Small intestine (tissue), 7 donors: ENCODE measurements at regions not wholly inside any gene's neighbourhood (a gene's known extent, or its start where the extent isn't known, plus 50 kb on each side); places are given as distances from the start of the nearest gene placed in this dataset.
A peak's percentile ranks its signal among the peaks of the same experiment; 100 is the strongest.

Source experiments
- DNase-seq, 2 donors: peaks; one replicate each; pipeline versions ENCODE4 v3.0.0 to v3.0.0-alpha.2; 2013
- FAIRE-seq: peaks from 2 replicates; lab custom pipeline; 2012; peaks lifted over from hg19 to GRCh38; lab: Jason Lieb, UNC
- H3K27ac ChIP-seq, 3 donors: one replicate each; pipeline ENCODE4 v1.5.1; 2013; ENCODE audit warnings: low read length in 2 of 3, mild to moderate bottlenecking in 2 of 3, control low read depth in 1 of 3, inconsistent platforms in 1 of 3, low read depth in 1 of 3, moderate library complexity in 1 of 3
- H3K27me3 ChIP-seq, 3 donors: one replicate each; pipeline ENCODE4 v1.6.1; 2013; ENCODE audit warnings: low read length in 3 of 3, inconsistent platforms in 1 of 3; ENCODE audit not compliant: control insufficient read depth in 3 of 3, insufficient read depth in 3 of 3
- H3K36me3 ChIP-seq, 3 donors: one replicate each; pipeline ENCODE4 v1.6.1; 2013; ENCODE audit warnings: low read length in 3 of 3, inconsistent platforms in 1 of 3, low read depth in 1 of 3, mild to moderate bottlenecking in 1 of 3, moderate library complexity in 1 of 3; ENCODE audit not compliant: control insufficient read depth in 3 of 3, insufficient read depth in 2 of 3
- H3K4me1 ChIP-seq, 3 donors: one replicate each; pipeline ENCODE4 v1.6.1; 2013; ENCODE audit warnings: low read length in 2 of 3, inconsistent platforms in 1 of 3, low read depth in 1 of 3, mild to moderate bottlenecking in 1 of 3, moderate library complexity in 1 of 3; ENCODE audit not compliant: control insufficient read depth in 3 of 3, insufficient read depth in 2 of 3
- H3K4me3 ChIP-seq, 3 donors: one replicate each; pipeline ENCODE4 v1.5.1; 2013; ENCODE audit warnings: low read length in 3 of 3, control low read depth in 1 of 3, inconsistent platforms in 1 of 3, low read depth in 1 of 3, mild to moderate bottlenecking in 1 of 3, moderate library complexity in 1 of 3
- H3K9me3 ChIP-seq, 2 donors: one replicate each; pipeline ENCODE4 v1.6.1; 2013; ENCODE audit warnings: low read depth in 1 of 2, low read length in 1 of 2; ENCODE audit not compliant: control insufficient read depth in 2 of 2, insufficient read depth in 1 of 2
- WGBS, 3 donors: extraction: QIAGEN DNeasy Blood & Tissue Kit; methylation state at CpG; one replicate each; pipeline ENCODE4 v1.1.7; 2013; 5-methylcytosine and 5-hydroxymethylcytosine counted together
- donor health status: healthy with polysubstance abuse.
- donor health status: control.
- donor health status: control.
- donor health status: Bipolar disorder and iron deficiency.
- donor health status: healthy.

GRCh38 chr6:104365451-104366234 lies 494.1 kb downstream of the HACE1 start:
- Histone ChIP-seq H3K4me1 (no peaks in the 10 kb centered on the region), H3K27ac (no peak overlapping the region), H3K36me3 (no peaks in the 10 kb centered on the region), H3K9me3 (no peaks in the 10 kb centered on the region), H3K27me3 (no peaks in the 10 kb centered on the region), H3K4me3 (no peak overlapping the region)
- FAIRE-seq (no peak), DNase-seq (no peak)
- 81 to 85% (median 82%) methylated on average over 5 of the region's 5 CpGs for WGBS, 3 donors

GRCh38 chr6:104357928-104358327 lies 501.8 kb downstream of the HACE1 start:
- H3K36me3 ChIP-seq, result no peaks in the 10 kb centered on the region
- peak in 1 of 2 donors; percentile 2 for DNase-seq
- H3K27ac ChIP-seq, result no peak overlapping the region
- no peaks in the 10 kb centered on the region for H3K4me1 ChIP-seq
- no peak for FAIRE-seq
- WGBS, 3 donors, result 77 to 88% (median 79%) methylated on average over 3 of the region's 3 CpGs
- H3K9me3 ChIP-seq, result peaks cover 0 to 10% of the 10 kb centered on the region in 2 donors
- no peaks in the 10 kb centered on the region for H3K27me3 ChIP-seq
- no peak overlapping the region for H3K4me3 ChIP-seq

- H3K27ac ChIP-seq, result no peak overlapping the region
- 75 to 86% (median 83%) methylated on average over 5 of the region's 5 CpGs for WGBS, 3 donors
- no peaks in the 10 kb centered on the region for H3K36me3 ChIP-seq
- no peak for DNase-seq
- H3K4me1 ChIP-seq, result no peaks in the 10 kb centered on the region
- H3K4me3 ChIP-seq, result no peak overlapping the region
- no peak for FAIRE-seq
- no peaks in the 10 kb centered on the region for H3K27me3 ChIP-seq
- peaks cover 0 to 10% of the 10 kb centered on the region in 2 donors for H3K9me3 ChIP-seq
These were observed 503.5 kb downstream of the HACE1 start for GRCh38 chr6:104356197-104356596.

- no peak for DNase-seq
- no peak overlapping the region for H3K4me3 ChIP-seq
- H3K27ac ChIP-seq, result no peak overlapping the region
- H3K9me3 ChIP-seq, result peaks cover 0 to 9% of the 10 kb centered on the region in 2 donors
- no peaks in the 10 kb centered on the region for H3K4me1 ChIP-seq
- no peaks in the 10 kb centered on the region for H3K36me3 ChIP-seq
- 64 to 79% (median 68%) methylated on average over 4 of the region's 4 CpGs for WGBS, 3 donors
- no peak for FAIRE-seq
- H3K27me3 ChIP-seq, result no peaks in the 10 kb centered on the region
These were observed 510.5 kb downstream of the HACE1 start for GRCh38 chr6:104349191-104349590.

GRCh38 chr6:104344223-104344622 lies 515.5 kb downstream of the HACE1 start:
- WGBS, 3 donors, result 87 to 95% (median 91%) methylated on average over 2 of the region's 2 CpGs
- no peak for DNase-seq
- Histone ChIP-seq H3K4me3 (no peak overlapping the region), H3K36me3 (no peaks in the 10 kb centered on the region), H3K27me3 (no peaks in the 10 kb centered on the region), H3K27ac (no peak overlapping the region), H3K9me3 (peaks cover 0 to 15% of the 10 kb centered on the region in 2 donors), H3K4me1 (no peaks in the 10 kb centered on the region)
- no peak for FAIRE-seq

GRCh38 chr6:104332364-104332763 lies 527.4 kb downstream of the HACE1 start:
- 31 to 50% (median 32%) methylated on average over 4 of the region's 4 CpGs for WGBS, 3 donors
- Histone ChIP-seq H3K27me3 (no peaks in the 10 kb centered on the region), H3K27ac (no peak overlapping the region), H3K4me1 (no peaks in the 10 kb centered on the region), H3K36me3 (no peaks in the 10 kb centered on the region), H3K9me3 (no peaks in the 10 kb centered on the region), H3K4me3 (no peak overlapping the region)
- no peak for DNase-seq
- FAIRE-seq, result no peak

- DNase-seq (no peak), FAIRE-seq (no peak)
- Histone ChIP-seq H3K27me3 (no peaks in the 10 kb centered on the region), H3K4me3 (no peak overlapping the region), H3K4me1 (no peaks in the 10 kb centered on the region), H3K9me3 (no peaks in the 10 kb centered on the region), H3K36me3 (no peaks in the 10 kb centered on the region), H3K27ac (no peak overlapping the region)
- WGBS, 3 donors, result 48 to 64% (median 54%) methylated on average over 7 of the region's 7 CpGs
These were observed 533.3 kb downstream of the HACE1 start for GRCh38 chr6:104326173-104327001.

- no peak overlapping the region for H3K4me3 ChIP-seq
- no peaks in the 10 kb centered on the region for H3K36me3 ChIP-seq
- FAIRE-seq, result no peak
- no peak overlapping the region for H3K27ac ChIP-seq
- no peaks in the 10 kb centered on the region for H3K4me1 ChIP-seq
- peak in 1 of 2 donors; percentile 3 for DNase-seq
- H3K9me3 ChIP-seq, result no peaks in the 10 kb centered on the region
- 10 to 22% (median 14%) methylated on average over 9 of the region's 9 CpGs for WGBS, 3 donors
- no peaks in the 10 kb centered on the region for H3K27me3 ChIP-seq
These were observed 534.2 kb downstream of the HACE1 start for GRCh38 chr6:104325341-104326172.
